ENCODE measurements at regions not wholly inside any gene's neighbourhood (a gene's known extent, or its start where the extent isn't known, plus 50 kb on each side); places are given as distances from the start of the nearest gene placed in this dataset. TPM values are rescaled to one million over a fixed set of nuclear protein-coding genes. Genes with fewer than 3 reads are reported as not detected.

DNA sequence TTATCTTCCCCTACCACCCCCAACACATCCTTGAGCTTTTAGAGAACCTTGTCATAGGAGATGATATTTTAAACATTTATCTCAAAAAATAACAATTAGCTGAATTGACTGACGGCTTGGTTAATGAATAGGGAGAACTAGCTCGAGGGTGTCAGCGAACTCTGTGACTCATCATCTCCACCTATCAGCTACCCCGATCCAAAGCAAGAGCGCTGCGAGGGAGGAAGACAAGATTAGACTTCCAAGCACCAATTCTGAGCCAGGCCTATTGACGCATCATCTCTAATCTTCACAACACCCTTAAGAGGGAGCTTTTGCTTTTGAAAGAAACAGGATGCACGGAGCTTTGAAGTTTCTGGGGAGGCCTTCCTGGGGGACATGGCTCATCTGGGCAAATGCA is 51.0 kb upstream of the GALNT18 start:
- H3K4me3 ChIP-seq (ENCODE audit: control extremely low read depth in 1 of 5, extremely low read depth in 1 of 5, insufficient read depth in 1 of 5, low read depth in 2 of 5, low read length in 4 of 5) = no peak overlapping the region
- no peaks in the 10 kb centered on the region for H3K79me2 ChIP-seq (ENCODE audit: control insufficient read depth, insufficient read depth, low read length)
- no peaks in the 10 kb centered on the region for H3K9me3 ChIP-seq (ENCODE audit: control extremely low read depth in 1 of 3, control insufficient read depth in 2 of 3, insufficient read depth in 1 of 3, low read length in 2 of 3)
- no peak overlapping the region for H3K27ac Mint-ChIP-seq
- H3K4me1 Mint-ChIP-seq = no peaks in the 10 kb centered on the region
- no peaks in the 10 kb centered on the region for H3K9me3 Mint-ChIP-seq (ENCODE audit: insufficient read depth)
- no peak overlapping the region for H3K9ac ChIP-seq (ENCODE audit: low read length)
- H3K4me2 ChIP-seq (replicated peaks; ENCODE audit: low read depth, low read length, poor library complexity, severe bottlenecking) = no peak overlapping the region
- peaks cover under 1% of the 10 kb centered on the region for H3K27me3 Mint-ChIP-seq
- DNase-seq (no peak), ATAC-seq (ENCODE audit: low read depth) (no peak)
- no peaks in the 10 kb centered on the region for H3K27me3 ChIP-seq (replicated peaks in 1 of 4; ENCODE audit: control extremely low read depth in 1 of 4, control insufficient read depth in 3 of 4, insufficient read depth in 4 of 4, low read length in 3 of 4)
- no peaks in the 10 kb centered on the region for H3K4me1 ChIP-seq (ENCODE audit: control insufficient read depth in 2 of 2, insufficient read depth in 2 of 2, low read length in 2 of 2)
- intact Hi-C loops (cut with micrococcal nuclease) = no loop called here
- H2AFZ ChIP-seq (ENCODE audit: insufficient read depth, low read depth, low read length, poor library complexity, severe bottlenecking) = no peak overlapping the region
- H3K27ac ChIP-seq (ENCODE audit: low read length in 2 of 2) = no peak overlapping the region
- 81% methylated on average over 4 of the region's 8 CpGs for WGBS (ENCODE audit: insufficient coverage)
- TF ChIP-seq, protein P1, sequence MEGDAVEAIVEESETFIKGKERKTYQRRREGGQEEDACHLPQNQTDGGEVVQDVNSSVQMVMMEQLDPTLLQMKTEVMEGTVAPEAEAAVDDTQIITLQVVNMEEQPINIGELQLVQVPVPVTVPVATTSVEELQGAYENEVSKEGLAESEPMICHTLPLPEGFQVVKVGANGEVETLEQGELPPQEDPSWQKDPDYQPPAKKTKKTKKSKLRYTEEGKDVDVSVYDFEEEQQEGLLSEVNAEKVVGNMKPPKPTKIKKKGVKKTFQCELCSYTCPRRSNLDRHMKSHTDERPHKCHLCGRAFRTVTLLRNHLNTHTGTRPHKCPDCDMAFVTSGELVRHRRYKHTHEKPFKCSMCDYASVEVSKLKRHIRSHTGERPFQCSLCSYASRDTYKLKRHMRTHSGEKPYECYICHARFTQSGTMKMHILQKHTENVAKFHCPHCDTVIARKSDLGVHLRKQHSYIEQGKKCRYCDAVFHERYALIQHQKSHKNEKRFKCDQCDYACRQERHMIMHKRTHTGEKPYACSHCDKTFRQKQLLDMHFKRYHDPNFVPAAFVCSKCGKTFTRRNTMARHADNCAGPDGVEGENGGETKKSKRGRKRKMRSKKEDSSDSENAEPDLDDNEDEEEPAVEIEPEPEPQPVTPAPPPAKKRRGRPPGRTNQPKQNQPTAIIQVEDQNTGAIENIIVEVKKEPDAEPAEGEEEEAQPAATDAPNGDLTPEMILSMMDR (IDR thresholded peaks at IDR 0.05) = no peak
- no peak for TF ChIP-seq EZH2 (IDR thresholded peaks at IDR 0.05; ENCODE audit: borderline replicate concordance, insufficient read depth, low read depth, low read length, poor library complexity, severe bottlenecking)
- CTCF ChIA-PET = no interaction called here
- H4K20me1 ChIP-seq (ENCODE audit: control insufficient read depth, insufficient read depth, low read length, poor library complexity, severe bottlenecking) = no peaks in the 10 kb centered on the region
- no peak overlapping the region for H3K4me3 Mint-ChIP-seq
- no peaks in the 10 kb centered on the region for H3K36me3 ChIP-seq (replicated peaks in 1 of 2; ENCODE audit: control extremely low read depth in 1 of 2, control insufficient read depth in 1 of 2, extremely low read depth in 1 of 2, insufficient read depth in 2 of 2, low read length in 1 of 2)
- POLR2A ChIA-PET = no interaction called here

DNA sequence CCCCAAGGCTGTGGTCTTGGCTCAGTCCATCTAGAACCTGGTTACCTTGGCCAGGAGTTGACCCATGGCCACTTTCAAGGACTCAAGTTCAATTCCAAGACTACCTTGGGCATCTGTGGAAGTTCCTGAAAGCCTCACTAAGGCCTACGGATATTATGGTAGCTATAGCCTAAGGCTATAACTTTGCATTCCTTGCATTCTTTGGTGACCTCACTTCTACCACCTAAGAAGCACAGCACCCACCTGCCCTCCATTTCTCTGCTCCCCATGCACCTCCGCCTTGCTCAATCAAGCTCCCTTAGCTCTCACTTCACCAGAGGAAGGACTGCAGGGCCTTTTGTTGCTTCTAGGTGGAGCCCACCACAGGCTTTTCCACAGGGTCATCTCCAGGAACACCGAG is 50.3 kb upstream of the GALNT18 start:
- H3K4me1 Mint-ChIP-seq = no peaks in the 10 kb centered on the region
- no peak for DNase-seq
- ATAC-seq (ENCODE audit: low read depth) = no peak
- Histone ChIP-seq H4K20me1 (ENCODE audit: control insufficient read depth, insufficient read depth, low read length, poor library complexity, severe bottlenecking) (no peaks in the 10 kb centered on the region), H2AFZ (ENCODE audit: insufficient read depth, low read depth, low read length, poor library complexity, severe bottlenecking) (no peak overlapping the region), H3K4me1 (ENCODE audit: control insufficient read depth in 2 of 2, insufficient read depth in 2 of 2, low read length in 2 of 2) (no peaks in the 10 kb centered on the region), H3K36me3 (replicated peaks in 1 of 2; ENCODE audit: control extremely low read depth in 1 of 2, control insufficient read depth in 1 of 2, extremely low read depth in 1 of 2, insufficient read depth in 2 of 2, low read length in 1 of 2) (no peaks in the 10 kb centered on the region), H3K79me2 (ENCODE audit: control insufficient read depth, insufficient read depth, low read length) (no peaks in the 10 kb centered on the region), H3K9me3 (ENCODE audit: control extremely low read depth in 1 of 3, control insufficient read depth in 2 of 3, insufficient read depth in 1 of 3, low read length in 2 of 3) (no peaks in the 10 kb centered on the region), H3K4me2 (replicated peaks; ENCODE audit: low read depth, low read length, poor library complexity, severe bottlenecking) (no peak overlapping the region), H3K9ac (ENCODE audit: low read length) (no peak overlapping the region), H3K4me3 (ENCODE audit: control extremely low read depth in 1 of 5, extremely low read depth in 1 of 5, insufficient read depth in 1 of 5, low read depth in 2 of 5, low read length in 4 of 5) (no peak overlapping the region), H3K27ac (ENCODE audit: low read length in 2 of 2) (no peak overlapping the region), H3K27me3 (replicated peaks in 1 of 4; ENCODE audit: control extremely low read depth in 1 of 4, control insufficient read depth in 3 of 4, insufficient read depth in 4 of 4, low read length in 3 of 4) (peaks cover 0 to 1% (median 0%) of the 10 kb centered on the region in 4 experiments)
- H3K27me3 Mint-ChIP-seq = peaks cover 5% of the 10 kb centered on the region
- ChIA-PET CTCF (no interaction called here), POLR2A (no interaction called here)
- H3K4me3 Mint-ChIP-seq = no peak overlapping the region
- no peak for TF ChIP-seq EZH2 (IDR thresholded peaks at IDR 0.05; ENCODE audit: borderline replicate concordance, insufficient read depth, low read depth, low read length, poor library complexity, severe bottlenecking)
- TF ChIP-seq, protein P1 (IDR thresholded peaks at IDR 0.05) = no peak
- H3K9me3 Mint-ChIP-seq (ENCODE audit: insufficient read depth) = no peaks in the 10 kb centered on the region
- 100% methylated on average over 2 of the region's 3 CpGs for WGBS (ENCODE audit: insufficient coverage)
- no peak overlapping the region for H3K27ac Mint-ChIP-seq
- intact Hi-C loops (cut with micrococcal nuclease) = no loop called here

Small RNA genes in the stretch of these regions (small RNA-seq; reads per million reads assigned to genes)
- gene MIR8070 (ENCODE audit: insufficient read length, low read depth, low replicate concordance) = not detected

Measured in B cell (primary cell).